Liver (tissue), 8 donors: ENCODE measurements at regions not wholly inside any gene's neighbourhood (a gene's known extent, or its start where the extent isn't known, plus 50 kb on each side); places are given as distances from the start of the nearest gene placed in this dataset.

Experiments used
- DNase-seq: peaks from one replicate; pipeline ENCODE4 v3.0.0-alpha.2; 2017; ENCODE audit warnings: low spot score
- H3K27ac ChIP-seq, 2 donors: one replicate each; pipeline ENCODE4 v1.7.0; 2013; ENCODE audit warnings: inconsistent platforms in 2 of 2, low read length in 2 of 2, control low read depth in 1 of 2, low read depth in 1 of 2, mild to moderate bottlenecking in 1 of 2
- H3K27me3 ChIP-seq, 4 donors: one replicate each; pipeline versions ENCODE4 v1.6.1 to v1.7.0; 2013; ENCODE audit warnings: low read length in 3 of 4, inconsistent platforms in 1 of 4, mild to moderate bottlenecking in 1 of 4, moderate library complexity in 1 of 4; ENCODE audit not compliant: control insufficient read depth in 4 of 4, insufficient read depth in 4 of 4
- H3K36me3 ChIP-seq, 4 donors: one replicate each; pipeline versions ENCODE4 v1.6.1 to v1.7.0; 2013; ENCODE audit warnings: low read length in 3 of 4, mild to moderate bottlenecking in 3 of 4, low read depth in 1 of 4, moderate library complexity in 1 of 4; ENCODE audit not compliant: control insufficient read depth in 4 of 4, insufficient read depth in 3 of 4
- H3K4me1 ChIP-seq, 4 donors: one replicate each; pipeline versions ENCODE4 v1.6.1 to v1.7.0; 2013; ENCODE audit warnings: low read length in 3 of 4, mild to moderate bottlenecking in 3 of 4, moderate library complexity in 1 of 4; ENCODE audit not compliant: control insufficient read depth in 4 of 4, insufficient read depth in 4 of 4
- H3K4me3 ChIP-seq, 3 donors: one replicate each; pipeline versions ENCODE4 v1.6.1 to v1.7.0; 2013; ENCODE audit warnings: low read length in 3 of 3, control low read depth in 1 of 3, low read depth in 1 of 3, mild to moderate bottlenecking in 1 of 3
- H3K9ac ChIP-seq, 2 donors: one replicate each; pipeline ENCODE4 v1.7.0; 2013; ENCODE audit warnings: low read length in 2 of 2, mild to moderate bottlenecking in 2 of 2, moderate library complexity in 2 of 2, control low read depth in 1 of 2, low read depth in 1 of 2
- H3K9me3 ChIP-seq, 4 donors: one replicate each; pipeline versions ENCODE4 v1.6.1 to v1.7.0; 2013; ENCODE audit warnings: low read length in 3 of 4; ENCODE audit not compliant: control insufficient read depth in 4 of 4
- EGR1 ChIP-seq, 2 donors: IDR thresholded peaks; 2 replicates each; pipeline ENCODE4 v1.6.1; 2016 to 2018; ENCODE audit warnings: antibody characterized with exemption in 2 of 2, low read depth in 2 of 2
- FOXA1 ChIP-seq: IDR thresholded peaks from 2 replicates; pipeline ENCODE4 v1.6.1; 2016; ENCODE audit warnings: antibody characterized with exemption
- FOXA2 ChIP-seq: IDR thresholded peaks from 2 replicates; pipeline ENCODE4 v1.6.1; 2016; ENCODE audit warnings: antibody characterized with exemption
- GABPA ChIP-seq, 2 donors: IDR thresholded peaks in 1 of 2; conservative IDR thresholded peaks in 1 of 2; 2 replicates each; pipeline ENCODE4 v1.6.1; 2016; ENCODE audit warnings: antibody characterized with exemption in 2 of 2, mild to moderate bottlenecking in 1 of 2, moderate library complexity in 1 of 2
- HNF4A ChIP-seq, 2 donors: conservative IDR thresholded peaks; 2 replicates each; pipeline ENCODE4 v1.6.1; 2016; ENCODE audit warnings: antibody characterized with exemption in 2 of 2, mild to moderate bottlenecking in 2 of 2
- HNF4G ChIP-seq: IDR thresholded peaks from 2 replicates; pipeline ENCODE4 v1.6.1; 2016; ENCODE audit warnings: antibody characterized with exemption
- JUND ChIP-seq, 2 donors: IDR thresholded peaks; 2 replicates each; pipeline ENCODE4 v1.6.1; 2016; ENCODE audit warnings: antibody characterized with exemption in 2 of 2
- MAX ChIP-seq: IDR thresholded peaks from 2 replicates; pipeline ENCODE4 v1.6.1; 2016; ENCODE audit warnings: antibody characterized with exemption
- NR2F2 ChIP-seq: IDR thresholded peaks from 2 replicates; pipeline ENCODE4 v1.6.1; 2016; ENCODE audit warnings: antibody characterized with exemption
- RAD21 ChIP-seq, 2 donors: IDR thresholded peaks; 2 replicates each; pipeline ENCODE4 v1.6.1; 2016; ENCODE audit warnings: antibody characterized with exemption in 2 of 2, mild to moderate bottlenecking in 2 of 2
- RXRA ChIP-seq, 2 donors: IDR thresholded peaks; 2 replicates each; pipeline ENCODE4 v1.6.1; 2017 to 2018; ENCODE audit warnings: antibody characterized with exemption in 2 of 2, mild to moderate bottlenecking in 1 of 2
- SP1 ChIP-seq: IDR thresholded peaks from 2 replicates; pipeline ENCODE4 v1.6.1; 2018; ENCODE audit warnings: antibody characterized with exemption, mild to moderate bottlenecking
- TAF1 ChIP-seq: conservative IDR thresholded peaks from 2 replicates; pipeline ENCODE4 v1.6.1; 2016; ENCODE audit warnings: antibody characterized with exemption, mild to moderate bottlenecking
- YY1 ChIP-seq: IDR thresholded peaks from 2 replicates; pipeline ENCODE4 v1.6.1; 2016; ENCODE audit warnings: antibody characterized with exemption, mild to moderate bottlenecking
- ZBTB33 ChIP-seq: IDR thresholded peaks from 2 replicates; pipeline ENCODE4 v1.6.1; 2016; ENCODE audit warnings: antibody characterized with exemption
- WGBS: extraction: QIAGEN DNeasy Blood & Tissue Kit; methylation state at CpG from one replicate; pipeline ENCODE4 v1.1.7; 2013; 5-methylcytosine and 5-hydroxymethylcytosine counted together
- TF ChIP-seq, protein P1 (sequence below): IDR thresholded peaks from 2 replicates; pipeline ENCODE4 v1.6.1; 2016; ENCODE audit warnings: antibody characterized with exemption
- TF ChIP-seq, protein P2 (sequence below): IDR thresholded peaks from 2 replicates; pipeline ENCODE4 v1.6.1; 2016; ENCODE audit warnings: antibody characterized with exemption, mild to moderate bottlenecking
- TF ChIP-seq, protein P3 (sequence below): fragments of 150-350 bp; IDR thresholded peaks from 2 replicates; pipeline ENCODE4 v1.5.1; 2017; ENCODE audit warnings: improper control_type of control experiment, low read depth, low read length; ENCODE audit not compliant: missing input control
- donor health status: healthy.
- donor health status: healthy.
- donor health status: healthy.
- donor health status: healthy.
- donor health status: healthy.

DNA sequence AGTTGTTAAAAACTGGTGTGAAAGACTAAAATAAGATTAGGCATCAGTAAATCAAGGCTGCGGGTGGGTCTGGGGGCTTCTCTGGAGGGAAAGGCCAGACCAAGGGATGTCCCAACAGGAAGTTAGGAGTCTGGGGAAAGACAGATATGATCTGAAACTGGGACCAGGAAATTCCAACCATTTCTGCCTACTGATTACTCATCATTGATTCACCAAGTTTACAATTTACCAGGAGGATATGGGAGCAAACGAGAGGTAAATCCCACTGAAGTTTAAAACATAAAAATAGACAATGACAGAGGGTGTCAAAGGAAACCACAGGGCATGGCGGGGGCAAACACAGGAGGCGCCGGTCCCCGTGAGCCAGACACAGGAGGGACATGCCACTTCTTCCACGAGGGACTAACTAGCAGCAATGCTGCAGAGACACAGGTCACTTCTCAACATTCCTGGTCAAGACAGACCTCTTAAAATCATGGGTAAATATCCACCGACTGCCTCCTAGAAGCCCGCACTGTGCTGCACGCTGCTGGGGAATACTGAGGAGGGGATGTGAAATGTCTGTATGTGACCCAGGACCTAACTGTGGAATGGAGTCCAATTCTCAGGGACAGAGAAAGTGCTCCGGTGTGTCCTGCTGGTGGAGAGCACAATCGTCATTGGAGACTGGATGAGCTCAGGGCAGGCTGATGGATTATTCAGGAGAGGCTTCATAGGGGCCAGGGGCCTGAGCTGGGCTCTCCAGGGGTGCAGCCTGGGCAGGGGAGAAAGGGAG, 153.4 kb upstream of the KLF14 start:
- Histone ChIP-seq H3K4me1 (peaks cover 4 to 14% (median 9%) of the 10 kb centered on the region in 4 donors), H3K9ac (no peak overlapping the region), H3K27me3 (no peaks in the 10 kb centered on the region), H3K4me3 (no peak overlapping the region), H3K9me3 (no peaks in the 10 kb centered on the region), H3K27ac (peak overlapping the region; percentile 51 to 55), H3K36me3 (peaks cover 2 to 38% (median 26%) of the 10 kb centered on the region in 4 donors)
- TF ChIP-seq EGR1 (IDR thresholded peaks at IDR 0.05; ENCODE audit: low read depth in 2 of 2) = no peak
- TF ChIP-seq MAX = no peak
- no peak for TF ChIP-seq FOXA1
- TF ChIP-seq YY1 = no peak
- TF ChIP-seq, protein P1, sequence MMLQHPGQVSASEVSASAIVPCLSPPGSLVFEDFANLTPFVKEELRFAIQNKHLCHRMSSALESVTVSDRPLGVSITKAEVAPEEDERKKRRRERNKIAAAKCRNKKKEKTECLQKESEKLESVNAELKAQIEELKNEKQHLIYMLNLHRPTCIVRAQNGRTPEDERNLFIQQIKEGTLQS = no peak
- TF ChIP-seq HNF4A (conservative IDR thresholded peaks at IDR 0.05) = no peak
- TF ChIP-seq RXRA (IDR thresholded peaks at IDR 0.05) = no peak
- no peak for TF ChIP-seq NR2F2
- no peak for TF ChIP-seq RAD21 (IDR thresholded peaks at IDR 0.05)
- TF ChIP-seq, protein P2, sequence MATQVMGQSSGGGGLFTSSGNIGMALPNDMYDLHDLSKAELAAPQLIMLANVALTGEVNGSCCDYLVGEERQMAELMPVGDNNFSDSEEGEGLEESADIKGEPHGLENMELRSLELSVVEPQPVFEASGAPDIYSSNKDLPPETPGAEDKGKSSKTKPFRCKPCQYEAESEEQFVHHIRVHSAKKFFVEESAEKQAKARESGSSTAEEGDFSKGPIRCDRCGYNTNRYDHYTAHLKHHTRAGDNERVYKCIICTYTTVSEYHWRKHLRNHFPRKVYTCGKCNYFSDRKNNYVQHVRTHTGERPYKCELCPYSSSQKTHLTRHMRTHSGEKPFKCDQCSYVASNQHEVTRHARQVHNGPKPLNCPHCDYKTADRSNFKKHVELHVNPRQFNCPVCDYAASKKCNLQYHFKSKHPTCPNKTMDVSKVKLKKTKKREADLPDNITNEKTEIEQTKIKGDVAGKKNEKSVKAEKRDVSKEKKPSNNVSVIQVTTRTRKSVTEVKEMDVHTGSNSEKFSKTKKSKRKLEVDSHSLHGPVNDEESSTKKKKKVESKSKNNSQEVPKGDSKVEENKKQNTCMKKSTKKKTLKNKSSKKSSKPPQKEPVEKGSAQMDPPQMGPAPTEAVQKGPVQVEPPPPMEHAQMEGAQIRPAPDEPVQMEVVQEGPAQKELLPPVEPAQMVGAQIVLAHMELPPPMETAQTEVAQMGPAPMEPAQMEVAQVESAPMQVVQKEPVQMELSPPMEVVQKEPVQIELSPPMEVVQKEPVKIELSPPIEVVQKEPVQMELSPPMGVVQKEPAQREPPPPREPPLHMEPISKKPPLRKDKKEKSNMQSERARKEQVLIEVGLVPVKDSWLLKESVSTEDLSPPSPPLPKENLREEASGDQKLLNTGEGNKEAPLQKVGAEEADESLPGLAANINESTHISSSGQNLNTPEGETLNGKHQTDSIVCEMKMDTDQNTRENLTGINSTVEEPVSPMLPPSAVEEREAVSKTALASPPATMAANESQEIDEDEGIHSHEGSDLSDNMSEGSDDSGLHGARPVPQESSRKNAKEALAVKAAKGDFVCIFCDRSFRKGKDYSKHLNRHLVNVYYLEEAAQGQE = no peak
- TF ChIP-seq TAF1 = no peak
- TF ChIP-seq SP1 = no peak
- TF ChIP-seq HNF4G = no peak
- no peak for TF ChIP-seq GABPA (IDR thresholded peaks at IDR 0.05 in 1 of 2, conservative IDR thresholded peaks at IDR 0.05 in 1 of 2)
- WGBS = 71% methylated on average over 12 of the region's 12 CpGs
- DNase-seq = no peak

- no peaks in the 10 kb centered on the region for H3K9me3 ChIP-seq
- peak overlapping the region; percentile 51 to 55 for H3K27ac ChIP-seq
- peaks cover 2 to 32% (median 21%) of the 10 kb centered on the region in 4 donors for H3K36me3 ChIP-seq
- no peak overlapping the region for H3K4me3 ChIP-seq
- H3K9ac ChIP-seq = no peak overlapping the region
- WGBS = 91% methylated on average over 12 of the region's 12 CpGs
- no peaks in the 10 kb centered on the region for H3K27me3 ChIP-seq
- DNase-seq = no peak
- TF ChIP-seq GABPA (IDR thresholded peaks at IDR 0.05 in 1 of 2, conservative IDR thresholded peaks at IDR 0.05 in 1 of 2) (no peak), FOXA1 (no peak), JUND (IDR thresholded peaks at IDR 0.05) (no peak), FOXA2 (no peak), SP1 (no peak), NR2F2 (no peak), EGR1 (IDR thresholded peaks at IDR 0.05; ENCODE audit: low read depth in 2 of 2) (no peak), TAF1 (no peak), HNF4G (no peak), RAD21 (IDR thresholded peaks at IDR 0.05) (no peak), RXRA (IDR thresholded peaks at IDR 0.05) (no peak), ZBTB33 (no peak), HNF4A (conservative IDR thresholded peaks at IDR 0.05) (no peak), YY1 (no peak), MAX (no peak)
- TF ChIP-seq, protein P1 = no peak
- TF ChIP-seq, protein P2 = no peak
- TF ChIP-seq, protein P3, sequence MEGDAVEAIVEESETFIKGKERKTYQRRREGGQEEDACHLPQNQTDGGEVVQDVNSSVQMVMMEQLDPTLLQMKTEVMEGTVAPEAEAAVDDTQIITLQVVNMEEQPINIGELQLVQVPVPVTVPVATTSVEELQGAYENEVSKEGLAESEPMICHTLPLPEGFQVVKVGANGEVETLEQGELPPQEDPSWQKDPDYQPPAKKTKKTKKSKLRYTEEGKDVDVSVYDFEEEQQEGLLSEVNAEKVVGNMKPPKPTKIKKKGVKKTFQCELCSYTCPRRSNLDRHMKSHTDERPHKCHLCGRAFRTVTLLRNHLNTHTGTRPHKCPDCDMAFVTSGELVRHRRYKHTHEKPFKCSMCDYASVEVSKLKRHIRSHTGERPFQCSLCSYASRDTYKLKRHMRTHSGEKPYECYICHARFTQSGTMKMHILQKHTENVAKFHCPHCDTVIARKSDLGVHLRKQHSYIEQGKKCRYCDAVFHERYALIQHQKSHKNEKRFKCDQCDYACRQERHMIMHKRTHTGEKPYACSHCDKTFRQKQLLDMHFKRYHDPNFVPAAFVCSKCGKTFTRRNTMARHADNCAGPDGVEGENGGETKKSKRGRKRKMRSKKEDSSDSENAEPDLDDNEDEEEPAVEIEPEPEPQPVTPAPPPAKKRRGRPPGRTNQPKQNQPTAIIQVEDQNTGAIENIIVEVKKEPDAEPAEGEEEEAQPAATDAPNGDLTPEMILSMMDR = no peak
- peaks cover 4 to 14% (median 9%) of the 10 kb centered on the region in 4 donors for H3K4me1 ChIP-seq
Observed at GRCh38 chr7:130887957-130888371, 154.0 kb upstream of the KLF14 start.
